Duodenal mucosa (tissue), 2 donors: ENCODE measurements at regions not wholly inside any gene's neighbourhood (a gene's known extent, or its start where the extent isn't known, plus 50 kb on each side); places are given as distances from the start of the nearest gene placed in this dataset.

Experiments used
- H3K27ac ChIP-seq: one replicate; pipeline ENCODE4 v1.7.0; 2013; ENCODE audit warnings: low read depth, low read length
- H3K27me3 ChIP-seq, 2 donors: one replicate each; pipeline ENCODE4 v1.7.0; 2013; ENCODE audit warnings: low read length in 2 of 2, control low read depth in 1 of 2; ENCODE audit not compliant: insufficient read depth in 2 of 2, control insufficient read depth in 1 of 2
- H3K36me3 ChIP-seq, 2 donors: one replicate each; pipeline ENCODE4 v1.7.0; 2013; ENCODE audit warnings: low read length in 2 of 2, control low read depth in 1 of 2; ENCODE audit not compliant: insufficient read depth in 2 of 2, control insufficient read depth in 1 of 2
- H3K4me1 ChIP-seq, 2 donors: one replicate each; pipeline ENCODE4 v1.7.0; 2013; ENCODE audit warnings: low read length in 2 of 2, control low read depth in 1 of 2; ENCODE audit not compliant: insufficient read depth in 2 of 2, control insufficient read depth in 1 of 2
- H3K4me3 ChIP-seq, 2 donors: one replicate each; pipeline ENCODE4 v1.7.0; 2013; ENCODE audit warnings: low read length in 2 of 2, low read depth in 1 of 2
- H3K9ac ChIP-seq, 2 donors: one replicate each; pipeline ENCODE4 v1.7.0; 2013; ENCODE audit warnings: low read length in 2 of 2, low read depth in 1 of 2
- H3K9me3 ChIP-seq, 2 donors: one replicate each; pipeline ENCODE4 v1.7.0; 2013; ENCODE audit warnings: low read length in 2 of 2, control low read depth in 1 of 2; ENCODE audit not compliant: control insufficient read depth in 1 of 2

DNA sequence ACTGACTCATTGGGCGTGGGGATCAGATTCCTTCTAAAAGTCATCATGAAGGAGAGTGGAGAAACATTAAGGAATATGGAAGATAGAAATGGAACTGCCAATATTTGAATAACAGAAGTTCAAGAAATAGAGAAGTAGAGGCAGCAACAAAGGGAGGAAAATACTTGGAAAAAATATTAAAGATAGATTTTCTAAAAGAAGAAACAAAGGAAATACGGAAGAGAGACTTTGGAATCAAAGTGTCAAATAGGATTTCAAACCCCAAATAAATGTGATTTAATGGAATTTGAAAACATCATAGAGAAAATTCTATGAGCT lies 605.1 kb upstream of the KLF4 start:
- Histone ChIP-seq H3K4me3 (no peak overlapping the region), H3K36me3 (no peaks in the 10 kb centered on the region), H3K9me3 (no peaks in the 10 kb centered on the region), H3K9ac (no peak overlapping the region), H3K27ac (no peak overlapping the region), H3K4me1 (peaks cover 0 to 11% of the 10 kb centered on the region in 2 donors), H3K27me3 (no peaks in the 10 kb centered on the region)

DNA sequence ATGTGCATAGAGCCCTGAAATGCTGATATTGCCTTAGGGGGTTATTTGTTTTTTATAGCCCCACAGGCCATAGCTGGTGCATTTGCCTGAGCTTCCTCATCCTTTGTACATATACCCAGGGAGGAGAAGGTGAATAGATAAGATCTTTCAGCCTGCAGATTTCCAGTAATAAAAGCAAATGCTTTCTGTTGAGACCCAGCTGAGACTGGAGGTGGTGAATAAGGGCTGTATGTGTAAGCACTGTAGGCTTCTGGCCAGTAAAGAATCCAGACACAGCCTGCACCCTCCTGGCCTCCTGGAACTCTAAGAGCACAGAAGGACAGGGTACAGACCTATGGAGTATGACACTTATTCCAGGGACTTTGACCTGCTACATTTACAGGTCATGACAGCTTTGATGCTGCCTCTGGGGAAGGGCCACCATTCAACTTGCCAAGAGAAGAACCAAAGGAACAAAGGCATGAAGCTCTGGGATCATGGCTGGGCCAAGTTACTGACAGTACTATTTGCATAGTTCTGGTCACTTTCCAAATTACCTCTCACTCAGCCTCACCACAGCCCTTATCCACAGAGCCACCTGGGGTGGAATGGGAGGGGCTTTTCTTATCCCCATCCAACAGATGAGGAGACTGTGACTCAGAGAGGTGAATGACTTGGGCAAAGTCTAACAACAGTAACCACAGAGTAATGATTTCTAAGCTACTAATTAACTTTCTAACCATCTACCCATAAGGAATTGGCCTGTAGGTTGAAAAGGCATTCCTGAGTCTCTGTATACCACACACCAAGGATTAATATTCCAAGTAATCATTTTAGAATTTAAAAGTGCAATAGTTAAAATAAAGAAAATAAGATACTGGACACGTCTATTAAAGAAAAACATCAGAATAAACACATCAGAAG lies 604.5 kb upstream of the KLF4 start:
- no peak overlapping the region for H3K27ac ChIP-seq
- H3K9me3 ChIP-seq = no peaks in the 10 kb centered on the region
- H3K4me1 ChIP-seq = peaks cover 0 to 11% of the 10 kb centered on the region in 2 donors
- H3K27me3 ChIP-seq = no peaks in the 10 kb centered on the region
- H3K9ac ChIP-seq = no peak overlapping the region
- no peaks in the 10 kb centered on the region for H3K36me3 ChIP-seq
- no peak overlapping the region for H3K4me3 ChIP-seq

DNA sequence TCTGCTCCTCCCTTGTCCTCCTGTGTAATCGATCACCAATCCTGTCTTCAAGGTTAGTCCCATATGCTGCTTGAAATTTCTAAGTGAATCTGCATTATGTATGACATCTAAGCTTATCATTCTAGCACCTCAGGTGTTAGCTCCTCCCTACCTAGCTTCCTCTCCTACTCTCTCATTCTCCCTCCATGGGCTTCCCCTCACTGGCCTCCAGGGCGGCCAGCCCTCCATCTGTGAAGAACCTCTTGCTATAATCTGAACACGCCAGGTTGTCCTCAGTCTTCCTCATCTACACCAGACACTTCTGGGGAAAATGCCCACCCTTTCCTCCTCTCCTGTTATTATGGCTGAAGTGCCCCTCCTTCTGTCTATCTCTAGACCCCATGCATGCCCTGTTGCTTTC lies 599.3 kb upstream of the KLF4 start:
- Histone ChIP-seq H3K36me3 (no peaks in the 10 kb centered on the region), H3K4me3 (no peak overlapping the region), H3K9ac (no peak overlapping the region), H3K27me3 (no peaks in the 10 kb centered on the region), H3K4me1 (peaks cover 0 to 5% of the 10 kb centered on the region in 2 donors), H3K27ac (no peak overlapping the region), H3K9me3 (no peaks in the 10 kb centered on the region)

- Histone ChIP-seq H3K27ac (no peak overlapping the region), H3K36me3 (no peaks in the 10 kb centered on the region), H3K27me3 (no peaks in the 10 kb centered on the region), H3K9ac (no peak overlapping the region), H3K4me3 (no peak overlapping the region), H3K9me3 (no peaks in the 10 kb centered on the region), H3K4me1 (no peaks in the 10 kb centered on the region)
Measured at GRCh38 chr9:108087781-108088180, 598.2 kb upstream of the KLF4 start.

DNA sequence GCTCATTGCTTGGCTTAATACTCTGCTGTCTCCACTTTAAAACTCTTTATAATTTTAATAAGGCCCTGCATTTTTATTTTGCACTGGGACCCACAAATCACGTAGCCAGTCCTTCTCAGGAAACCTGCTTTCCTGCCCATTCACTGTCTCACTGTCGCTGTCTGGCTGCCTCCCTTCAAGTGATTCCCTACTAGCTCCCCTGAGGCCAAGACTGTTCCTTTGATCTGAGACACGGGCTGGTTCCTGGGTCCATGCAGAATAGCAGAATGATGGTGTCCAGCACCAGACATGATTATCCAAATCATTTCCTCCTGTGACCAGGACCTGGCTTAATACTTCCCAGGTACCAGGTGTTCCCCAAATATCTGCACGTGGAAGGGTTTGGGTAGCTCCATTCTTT lies 597.1 kb upstream of the KLF4 start:
- no peaks in the 10 kb centered on the region for H3K36me3 ChIP-seq
- H3K9me3 ChIP-seq = no peaks in the 10 kb centered on the region
- no peaks in the 10 kb centered on the region for H3K27me3 ChIP-seq
- no peaks in the 10 kb centered on the region for H3K4me1 ChIP-seq
- H3K9ac ChIP-seq = no peak overlapping the region
- no peak overlapping the region for H3K27ac ChIP-seq
- H3K4me3 ChIP-seq = no peak overlapping the region

DNA sequence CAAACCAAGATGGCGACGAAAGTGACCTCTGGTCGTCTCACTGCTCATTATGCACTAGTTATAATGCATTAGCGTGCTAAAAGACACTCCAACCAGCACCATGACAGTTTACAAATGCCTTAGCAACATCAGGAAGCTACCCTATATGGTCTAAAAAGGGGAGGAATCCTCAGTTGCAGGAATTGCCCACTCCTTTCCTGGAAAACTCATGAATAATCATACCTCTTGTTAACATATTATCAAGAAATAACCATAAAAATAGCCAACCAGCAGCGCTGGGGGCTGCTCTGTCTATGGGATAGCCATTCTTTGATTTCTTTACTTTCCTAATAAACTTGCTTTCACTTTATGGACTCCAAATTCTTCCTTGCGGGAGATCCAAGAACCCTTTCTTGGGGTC lies 595.7 kb upstream of the KLF4 start:
- no peaks in the 10 kb centered on the region for H3K27me3 ChIP-seq
- H3K9me3 ChIP-seq = no peaks in the 10 kb centered on the region
- H3K4me1 ChIP-seq = no peaks in the 10 kb centered on the region
- no peak overlapping the region for H3K27ac ChIP-seq
- H3K4me3 ChIP-seq = no peak overlapping the region
- no peak overlapping the region for H3K9ac ChIP-seq
- H3K36me3 ChIP-seq = no peaks in the 10 kb centered on the region

DNA sequence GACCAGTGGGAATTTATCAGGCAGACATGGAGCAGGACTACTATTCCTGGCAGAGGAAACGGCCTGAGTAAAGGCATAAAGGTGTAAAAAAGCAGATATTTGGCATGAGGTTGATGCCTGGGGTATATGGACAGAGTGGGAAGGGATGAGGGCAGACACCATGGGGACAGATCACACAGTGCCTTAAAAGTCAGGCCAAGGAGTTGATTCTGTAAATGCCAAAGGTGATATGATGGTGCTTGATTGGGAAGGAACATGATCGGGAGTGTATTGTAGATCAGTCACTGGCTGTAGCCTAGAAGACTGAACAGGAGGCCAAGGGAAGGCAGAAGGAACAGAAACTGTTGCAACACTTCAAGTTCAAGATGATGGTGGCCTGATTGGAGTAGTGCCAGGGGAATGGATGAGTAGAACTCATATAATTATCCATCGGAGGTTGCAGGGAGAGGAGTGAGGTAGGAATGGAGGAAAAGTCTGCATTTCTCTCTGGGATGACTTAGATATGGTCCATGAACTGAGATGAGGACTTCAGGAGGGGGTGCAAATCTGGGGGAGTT lies 594.3 kb upstream of the KLF4 start:
- Histone ChIP-seq H3K4me1 (no peaks in the 10 kb centered on the region), H3K27ac (no peak overlapping the region), H3K27me3 (no peaks in the 10 kb centered on the region), H3K36me3 (no peaks in the 10 kb centered on the region), H3K9me3 (no peaks in the 10 kb centered on the region), H3K4me3 (no peak overlapping the region), H3K9ac (no peak overlapping the region)

GRCh38 chr9:108083160-108083750 lies 593.7 kb upstream of the KLF4 start:
- no peak overlapping the region for H3K27ac ChIP-seq
- no peaks in the 10 kb centered on the region for H3K27me3 ChIP-seq
- no peaks in the 10 kb centered on the region for H3K4me1 ChIP-seq
- no peaks in the 10 kb centered on the region for H3K36me3 ChIP-seq
- H3K9ac ChIP-seq = no peak overlapping the region
- no peaks in the 10 kb centered on the region for H3K9me3 ChIP-seq
- H3K4me3 ChIP-seq = no peak overlapping the region

DNA sequence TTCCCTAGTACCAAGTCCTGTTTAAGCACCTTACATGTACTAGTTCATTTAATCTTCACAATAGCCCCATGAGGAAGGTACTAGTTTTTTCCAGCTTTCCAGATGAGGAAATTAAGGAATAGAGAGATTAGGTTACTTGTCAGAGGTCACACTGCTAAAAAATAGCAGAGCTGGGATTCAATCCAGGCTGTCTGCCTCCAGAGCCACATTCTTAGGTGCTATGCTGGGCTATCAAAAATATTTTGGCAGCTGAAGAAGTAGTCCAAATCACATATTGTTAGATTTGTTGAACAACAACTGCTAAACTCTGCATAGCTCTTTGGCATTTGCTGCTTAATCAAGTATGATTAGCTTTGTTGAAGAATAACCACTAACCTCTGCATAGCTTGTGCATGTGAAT lies 591.5 kb upstream of the KLF4 start:
- Histone ChIP-seq H3K4me3 (no peak overlapping the region), H3K9ac (no peak overlapping the region), H3K4me1 (no peaks in the 10 kb centered on the region), H3K27me3 (no peaks in the 10 kb centered on the region), H3K9me3 (no peaks in the 10 kb centered on the region), H3K27ac (no peak overlapping the region), H3K36me3 (no peaks in the 10 kb centered on the region)

DNA sequence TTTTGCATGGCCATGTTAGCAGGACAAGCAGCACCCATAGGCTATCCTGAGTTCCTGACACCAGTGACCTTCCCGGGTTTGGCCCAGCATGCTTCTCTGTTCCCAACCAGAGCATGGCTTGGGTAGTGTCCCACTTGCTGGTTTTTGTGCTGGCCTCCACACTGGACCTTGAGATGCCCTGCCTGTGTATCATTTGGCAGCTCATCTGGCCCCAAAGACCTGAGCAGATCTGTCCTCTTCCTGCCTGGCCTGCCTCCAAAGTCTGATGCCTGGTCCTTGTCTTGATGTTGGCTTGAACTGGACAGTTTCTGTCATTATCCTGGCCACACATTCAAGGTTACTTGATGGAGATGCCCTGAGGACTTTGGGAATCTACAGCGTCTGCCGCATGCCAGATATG lies 590.7 kb upstream of the KLF4 start:
- Histone ChIP-seq H3K4me3 (no peak overlapping the region), H3K9ac (no peak overlapping the region), H3K36me3 (no peaks in the 10 kb centered on the region), H3K4me1 (no peaks in the 10 kb centered on the region), H3K27ac (no peak overlapping the region), H3K27me3 (no peaks in the 10 kb centered on the region), H3K9me3 (no peaks in the 10 kb centered on the region)
